ENCODE measurements at regions not wholly inside any gene's neighbourhood (a gene's known extent, or its start where the extent isn't known, plus 50 kb on each side); places are given as distances from the start of the nearest gene placed in this dataset.

DNA sequence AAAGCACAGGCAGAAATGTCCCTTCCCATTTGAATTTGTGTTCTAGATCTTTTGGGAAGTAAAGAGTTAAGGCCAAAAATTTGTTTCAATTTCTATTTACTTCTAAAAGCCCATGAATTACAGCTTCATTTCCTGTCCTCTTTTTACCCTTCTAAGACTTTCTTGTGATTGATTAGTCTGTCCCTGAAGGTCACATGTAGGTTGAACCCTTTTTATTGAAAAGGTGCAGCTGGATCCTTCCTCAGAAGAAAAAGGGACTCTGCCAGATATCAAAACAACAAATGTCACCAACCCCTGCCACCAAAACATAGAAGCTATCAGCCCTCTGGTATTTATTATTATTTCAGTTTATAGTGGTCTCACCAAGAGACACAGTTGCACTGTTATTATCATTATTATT lies 424.9 kb upstream of the DPP6 start:
- H3K9me2 ChIP-seq (replicated peaks; ENCODE audit: insufficient read depth, low read length), result no peaks in the 10 kb centered on the region
- no peak overlapping the region for H3K9ac ChIP-seq (ENCODE audit: low read length)
- no peaks in the 10 kb centered on the region for H3K9me3 ChIP-seq (ENCODE audit: low read length)
- H3K4me3 ChIP-seq (ENCODE audit: low read length), result no peak overlapping the region
- no peaks in the 10 kb centered on the region for H3K4me1 ChIP-seq (ENCODE audit: low read length)
- H4K20me1 ChIP-seq (ENCODE audit: insufficient read depth, low read depth, low read length), result no peaks in the 10 kb centered on the region
- H3K36me3 ChIP-seq (ENCODE audit: insufficient read depth, low read length), result no peaks in the 10 kb centered on the region
- H3K4me2 ChIP-seq (ENCODE audit: low read depth, low read length, poor library complexity, severe bottlenecking), result no peak overlapping the region
- H3K27ac ChIP-seq (ENCODE audit: low read length), result no peak overlapping the region
- no peaks in the 10 kb centered on the region for H3K27me3 ChIP-seq (ENCODE audit: low read length)
- DNase-seq, result no peak
- no peak overlapping the region for H2AFZ ChIP-seq (ENCODE audit: low read length)
- H3K79me2 ChIP-seq (ENCODE audit: low read length), result no peaks in the 10 kb centered on the region

DNA sequence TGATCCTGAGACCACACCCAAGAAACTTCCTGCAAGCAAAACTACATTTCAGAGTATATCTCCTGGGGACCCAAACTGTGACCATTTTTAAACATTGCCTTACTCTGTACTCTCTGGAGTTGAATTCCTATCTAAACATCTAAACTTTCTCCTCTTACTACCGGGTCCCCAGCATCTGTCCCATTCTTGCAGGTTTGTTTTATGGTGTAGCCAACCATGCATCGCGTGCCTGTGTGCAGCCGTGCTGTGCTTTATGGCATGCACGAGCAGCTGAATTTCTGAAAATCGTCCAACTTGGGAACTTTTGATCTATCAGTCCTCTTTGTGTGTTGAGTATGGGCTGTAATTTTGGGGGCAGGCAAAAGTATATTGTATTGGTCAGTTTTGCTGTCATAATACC lies 423.8 kb upstream of the DPP6 start:
- Histone ChIP-seq H4K20me1 (ENCODE audit: insufficient read depth, low read depth, low read length) (no peaks in the 10 kb centered on the region), H3K79me2 (ENCODE audit: low read length) (no peaks in the 10 kb centered on the region), H3K27ac (ENCODE audit: low read length) (no peak overlapping the region), H3K9ac (ENCODE audit: low read length) (no peak overlapping the region), H3K9me2 (replicated peaks; ENCODE audit: insufficient read depth, low read length) (no peaks in the 10 kb centered on the region), H2AFZ (ENCODE audit: low read length) (no peak overlapping the region), H3K27me3 (ENCODE audit: low read length) (no peaks in the 10 kb centered on the region), H3K36me3 (ENCODE audit: insufficient read depth, low read length) (no peaks in the 10 kb centered on the region), H3K4me1 (ENCODE audit: low read length) (no peaks in the 10 kb centered on the region), H3K4me2 (ENCODE audit: low read depth, low read length, poor library complexity, severe bottlenecking) (no peak overlapping the region), H3K4me3 (ENCODE audit: low read length) (no peak overlapping the region), H3K9me3 (ENCODE audit: low read length) (no peaks in the 10 kb centered on the region)
- DNase-seq, result no peak

DNA sequence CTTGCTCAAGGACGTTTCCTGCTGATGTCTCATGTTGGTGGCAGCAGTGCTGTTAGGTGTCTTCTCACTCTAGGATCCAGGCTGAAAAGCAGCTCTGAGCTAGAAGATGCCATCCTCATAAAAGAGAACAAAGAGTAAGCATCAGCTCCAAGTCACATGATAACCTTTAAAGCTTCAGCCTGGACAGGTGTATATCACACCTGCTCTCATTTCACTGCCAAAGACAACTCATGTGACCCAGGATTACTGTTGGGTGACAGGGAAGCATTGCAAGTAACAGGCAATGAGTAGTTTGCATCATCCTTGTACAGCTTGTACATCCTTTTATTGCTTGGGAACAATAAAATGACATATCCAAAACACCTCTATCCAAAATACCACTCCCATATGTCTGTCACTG lies 423.4 kb upstream of the DPP6 start:
- no peaks in the 10 kb centered on the region for H3K9me2 ChIP-seq (replicated peaks; ENCODE audit: insufficient read depth, low read length)

DNA sequence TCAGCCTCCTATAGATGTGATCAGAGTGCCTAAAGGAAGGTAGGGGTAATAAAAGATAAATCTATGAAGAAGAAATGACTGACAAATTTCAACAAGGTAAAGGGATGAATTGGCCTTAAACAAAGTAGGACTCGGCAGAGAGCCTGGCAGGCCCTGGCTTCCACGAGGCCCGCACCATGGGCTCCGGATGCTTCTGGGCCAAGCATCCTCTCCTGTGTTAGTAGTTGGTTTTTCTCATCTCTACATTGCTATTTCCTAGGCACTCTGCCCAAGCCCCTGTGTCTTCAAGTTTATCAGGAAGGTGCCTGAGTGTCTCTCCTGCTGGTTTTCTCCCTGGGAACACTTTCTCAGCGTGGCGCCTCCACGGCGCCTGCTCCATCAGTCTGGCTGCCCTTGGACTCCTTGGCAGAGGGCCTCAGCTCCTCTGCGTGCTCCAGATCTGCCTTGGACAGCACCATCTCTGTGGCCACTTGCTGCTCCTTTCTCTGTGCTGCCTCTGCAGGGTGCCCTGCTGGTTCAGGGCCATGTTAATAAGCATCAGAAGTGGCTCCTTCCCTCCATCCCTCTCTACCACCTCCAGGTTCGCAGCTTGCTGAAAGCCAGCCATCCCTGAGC lies 413.3 kb upstream of the DPP6 start:
- no peak overlapping the region for H2AFZ ChIP-seq (ENCODE audit: low read length)
- no peaks in the 10 kb centered on the region for H3K4me1 ChIP-seq (ENCODE audit: low read length)
- no peaks in the 10 kb centered on the region for H3K9me2 ChIP-seq (replicated peaks; ENCODE audit: insufficient read depth, low read length)
- H3K4me2 ChIP-seq (ENCODE audit: low read depth, low read length, poor library complexity, severe bottlenecking), result no peak overlapping the region
- no peak for DNase-seq
- no peaks in the 10 kb centered on the region for H4K20me1 ChIP-seq (ENCODE audit: insufficient read depth, low read depth, low read length)
- no peak overlapping the region for H3K27ac ChIP-seq (ENCODE audit: low read length)
- H3K9me3 ChIP-seq (ENCODE audit: low read length), result no peaks in the 10 kb centered on the region; the same call in 1 of the 2 replicates
- no peaks in the 10 kb centered on the region for H3K79me2 ChIP-seq (ENCODE audit: low read length)
- no peaks in the 10 kb centered on the region for H3K36me3 ChIP-seq (ENCODE audit: insufficient read depth, low read length)
- no peak overlapping the region for H3K9ac ChIP-seq (ENCODE audit: low read length)
- no peaks in the 10 kb centered on the region for H3K27me3 ChIP-seq (ENCODE audit: low read length)
- H3K4me3 ChIP-seq (ENCODE audit: low read length), result no peak overlapping the region

More for the DNA sequence above, 423.4 kb upstream of the DPP6 start:
- Histone ChIP-seq H3K27me3 (ENCODE audit: low read length) (no peaks in the 10 kb centered on the region), H3K27ac (ENCODE audit: low read length) (no peak overlapping the region), H3K4me2 (ENCODE audit: low read depth, low read length, poor library complexity, severe bottlenecking) (no peak overlapping the region), H3K9ac (ENCODE audit: low read length) (no peak overlapping the region), H2AFZ (ENCODE audit: low read length) (no peak overlapping the region), H4K20me1 (ENCODE audit: insufficient read depth, low read depth, low read length) (no peaks in the 10 kb centered on the region), H3K36me3 (ENCODE audit: insufficient read depth, low read length) (no peaks in the 10 kb centered on the region), H3K79me2 (ENCODE audit: low read length) (no peaks in the 10 kb centered on the region), H3K4me3 (ENCODE audit: low read length) (no peak overlapping the region), H3K4me1 (ENCODE audit: low read length) (no peaks in the 10 kb centered on the region), H3K9me3 (ENCODE audit: low read length) (no peaks in the 10 kb centered on the region)
- DNase-seq, result no peak

DNA sequence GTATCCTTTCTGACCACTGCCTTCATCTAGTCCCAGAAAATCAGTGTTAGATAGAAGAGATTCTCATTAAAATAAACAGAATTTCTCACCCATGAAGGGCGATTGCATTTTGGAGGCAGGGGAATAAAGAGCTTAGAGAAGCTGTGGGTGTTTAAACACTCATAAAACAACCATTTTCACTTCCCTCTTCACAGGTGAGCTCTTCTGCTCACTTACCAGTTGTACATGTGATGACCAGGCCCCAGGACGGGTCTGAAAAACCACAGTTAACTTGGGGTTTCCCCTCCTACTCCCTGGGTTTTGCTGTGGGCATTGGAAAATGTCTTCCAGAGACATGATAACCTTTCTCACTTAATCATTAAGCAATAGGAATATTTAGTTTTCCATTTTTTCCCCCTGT lies 411.6 kb upstream of the DPP6 start:
- H3K4me1 ChIP-seq (ENCODE audit: low read length), result no peaks in the 10 kb centered on the region
- H2AFZ ChIP-seq (ENCODE audit: low read length), result no peak overlapping the region
- H3K9me2 ChIP-seq (replicated peaks; ENCODE audit: insufficient read depth, low read length), result no peaks in the 10 kb centered on the region
- H3K9ac ChIP-seq (ENCODE audit: low read length), result no peak overlapping the region
- DNase-seq, result no peak
- H3K27me3 ChIP-seq (ENCODE audit: low read length), result no peaks in the 10 kb centered on the region
- no peak overlapping the region for H3K27ac ChIP-seq (ENCODE audit: low read length)
- H3K9me3 ChIP-seq (ENCODE audit: low read length), result no peaks in the 10 kb centered on the region; the same call in 1 of the 2 replicates
- no peaks in the 10 kb centered on the region for H4K20me1 ChIP-seq (ENCODE audit: insufficient read depth, low read depth, low read length)
- H3K36me3 ChIP-seq (ENCODE audit: insufficient read depth, low read length), result no peaks in the 10 kb centered on the region
- no peak overlapping the region for H3K4me2 ChIP-seq (ENCODE audit: low read depth, low read length, poor library complexity, severe bottlenecking)
- H3K4me3 ChIP-seq (ENCODE audit: low read length), result no peak overlapping the region
- H3K79me2 ChIP-seq (ENCODE audit: low read length), result no peaks in the 10 kb centered on the region

DNA sequence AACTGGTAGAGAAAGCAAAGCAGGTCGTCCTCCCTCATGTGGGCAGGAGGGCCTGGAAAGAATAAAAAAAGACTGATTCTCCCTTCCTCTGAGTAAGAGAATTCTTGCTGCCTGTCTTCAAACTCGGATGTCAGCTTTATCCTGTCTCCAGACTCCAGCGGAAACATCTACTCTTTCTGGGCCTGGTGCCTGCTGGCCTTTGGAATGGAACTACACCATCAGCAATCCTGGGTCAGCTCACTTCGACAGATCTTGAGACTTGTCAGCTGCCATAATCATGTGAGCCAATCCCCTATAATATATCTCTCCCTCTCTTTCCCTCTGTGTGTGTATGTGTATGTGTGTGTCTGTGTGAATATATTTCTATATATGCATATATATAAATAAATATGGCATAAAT lies 411.0 kb upstream of the DPP6 start:
- Histone ChIP-seq H3K9ac (ENCODE audit: low read length) (no peak overlapping the region), H2AFZ (ENCODE audit: low read length) (no peak overlapping the region), H3K4me2 (ENCODE audit: low read depth, low read length, poor library complexity, severe bottlenecking) (no peak overlapping the region), H3K9me3 (ENCODE audit: low read length) (no peaks in the 10 kb centered on the region; the same call in 1 of the 2 replicates), H4K20me1 (ENCODE audit: insufficient read depth, low read depth, low read length) (no peaks in the 10 kb centered on the region), H3K79me2 (ENCODE audit: low read length) (no peaks in the 10 kb centered on the region), H3K4me1 (ENCODE audit: low read length) (no peaks in the 10 kb centered on the region), H3K36me3 (ENCODE audit: insufficient read depth, low read length) (no peaks in the 10 kb centered on the region), H3K27ac (ENCODE audit: low read length) (no peak overlapping the region), H3K4me3 (ENCODE audit: low read length) (no peak overlapping the region), H3K9me2 (replicated peaks; ENCODE audit: insufficient read depth, low read length) (no peaks in the 10 kb centered on the region), H3K27me3 (ENCODE audit: low read length) (no peaks in the 10 kb centered on the region)
- DNase-seq, result no peak

DNA sequence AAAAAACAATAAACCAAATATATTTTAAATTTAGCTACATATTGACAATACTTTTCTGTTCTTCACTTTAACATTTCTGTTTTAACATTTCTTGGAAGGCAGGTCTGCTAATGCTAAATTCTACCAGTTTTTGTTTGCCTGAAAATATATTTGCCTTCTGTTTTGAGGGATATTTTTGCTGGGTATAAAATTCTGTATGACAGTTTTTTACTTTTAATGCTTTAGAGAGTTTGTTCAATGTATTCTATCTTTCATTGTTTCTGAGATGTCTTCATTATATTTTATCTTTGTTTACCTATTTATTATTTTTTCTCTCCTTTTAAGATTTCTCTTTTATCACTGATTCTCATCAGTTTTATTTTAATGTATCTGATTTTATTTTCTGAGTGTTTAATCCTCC lies 409.2 kb upstream of the DPP6 start:
- Histone ChIP-seq H3K79me2 (ENCODE audit: low read length) (no peaks in the 10 kb centered on the region), H3K9me2 (replicated peaks; ENCODE audit: insufficient read depth, low read length) (no peaks in the 10 kb centered on the region)
- DNase-seq, result no peak

DNA sequence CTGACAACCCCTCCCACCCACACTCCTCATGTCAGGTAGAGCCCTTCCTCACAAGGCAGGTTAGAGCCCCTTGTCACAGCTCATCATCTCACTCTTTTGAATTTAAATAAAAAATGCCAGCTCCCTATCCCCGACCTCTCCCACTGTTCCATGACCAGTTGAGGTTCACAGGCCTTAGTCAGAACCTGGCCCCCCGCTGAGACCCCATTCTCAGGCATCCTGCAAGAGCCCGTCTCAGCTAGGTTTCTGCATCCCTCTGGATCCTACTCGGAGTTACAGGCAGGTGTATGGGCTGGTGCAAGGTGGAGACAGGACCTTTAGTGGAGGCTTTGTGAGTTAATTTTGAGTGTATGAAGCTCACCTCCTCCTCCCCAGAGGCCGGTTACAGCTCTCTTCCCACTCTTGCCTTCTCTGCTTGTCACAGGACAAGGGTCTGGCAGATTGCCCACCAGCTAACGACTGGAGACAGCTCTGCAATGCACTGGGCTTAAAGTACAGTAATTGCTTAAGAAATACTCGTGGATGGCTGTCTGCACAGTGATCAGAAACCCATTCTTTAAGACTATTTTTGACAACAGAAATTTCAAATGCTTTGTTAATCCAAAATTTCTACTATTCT lies 394.9 kb upstream of the DPP6 start:
- Histone ChIP-seq H3K9ac (ENCODE audit: low read length) (no peak overlapping the region), H3K36me3 (ENCODE audit: insufficient read depth, low read length) (no peaks in the 10 kb centered on the region), H3K27ac (ENCODE audit: low read length) (no peak overlapping the region), H3K79me2 (ENCODE audit: low read length) (no peaks in the 10 kb centered on the region), H3K27me3 (ENCODE audit: low read length) (no peaks in the 10 kb centered on the region), H3K9me2 (replicated peaks; ENCODE audit: insufficient read depth, low read length) (no peaks in the 10 kb centered on the region), H4K20me1 (ENCODE audit: insufficient read depth, low read depth, low read length) (no peaks in the 10 kb centered on the region), H3K4me2 (ENCODE audit: low read depth, low read length, poor library complexity, severe bottlenecking) (no peak overlapping the region), H2AFZ (ENCODE audit: low read length) (no peak overlapping the region), H3K4me3 (ENCODE audit: low read length) (no peak overlapping the region), H3K9me3 (ENCODE audit: low read length) (no peaks in the 10 kb centered on the region), H3K4me1 (ENCODE audit: low read length) (no peaks in the 10 kb centered on the region)
- no peak for DNase-seq

More for the DNA sequence above, 409.2 kb upstream of the DPP6 start:
- Histone ChIP-seq H3K9me3 (ENCODE audit: low read length) (no peaks in the 10 kb centered on the region; the same call in 1 of the 2 replicates), H3K9ac (ENCODE audit: low read length) (no peak overlapping the region), H3K4me3 (ENCODE audit: low read length) (no peak overlapping the region), H3K27ac (ENCODE audit: low read length) (no peak overlapping the region), H4K20me1 (ENCODE audit: insufficient read depth, low read depth, low read length) (no peaks in the 10 kb centered on the region), H3K27me3 (ENCODE audit: low read length) (0 out of 2 replicates have a peak, but pooled peaks cover 4% of the 10 kb centered on the region), H2AFZ (ENCODE audit: low read length) (no peak overlapping the region), H3K36me3 (ENCODE audit: insufficient read depth, low read length) (no peaks in the 10 kb centered on the region), H3K4me2 (ENCODE audit: low read depth, low read length, poor library complexity, severe bottlenecking) (no peak overlapping the region), H3K4me1 (ENCODE audit: low read length) (no peaks in the 10 kb centered on the region)
